ENCODE measurements at regions not wholly inside any gene's neighbourhood (a gene's known extent, or its start where the extent isn't known, plus 50 kb on each side); places are given as distances from the start of the nearest gene placed in this dataset.

DNA sequence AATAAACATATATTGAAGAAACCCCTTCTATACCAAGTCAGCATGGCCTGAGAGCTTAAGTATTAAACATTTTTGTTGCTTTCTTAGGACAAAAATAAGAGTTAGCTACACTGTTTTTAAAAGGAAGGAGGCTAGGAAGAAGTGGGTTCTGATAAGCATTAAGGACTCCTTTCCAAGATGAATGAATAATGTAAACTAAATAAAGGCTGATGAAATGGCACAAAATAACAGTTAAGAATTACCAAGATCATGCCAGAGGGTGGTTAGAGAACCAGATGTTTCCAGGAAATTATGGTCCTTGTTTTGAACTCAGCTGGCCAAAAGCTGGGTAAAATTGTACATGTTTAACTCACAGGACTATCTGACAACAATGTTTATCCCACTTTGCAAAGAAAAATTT is 114.1 kb upstream of the ETS2 start:
- DNase-seq (ENCODE audit: low read depth in 2 of 3, low spot score in 2 of 3) = no peak

DNA sequence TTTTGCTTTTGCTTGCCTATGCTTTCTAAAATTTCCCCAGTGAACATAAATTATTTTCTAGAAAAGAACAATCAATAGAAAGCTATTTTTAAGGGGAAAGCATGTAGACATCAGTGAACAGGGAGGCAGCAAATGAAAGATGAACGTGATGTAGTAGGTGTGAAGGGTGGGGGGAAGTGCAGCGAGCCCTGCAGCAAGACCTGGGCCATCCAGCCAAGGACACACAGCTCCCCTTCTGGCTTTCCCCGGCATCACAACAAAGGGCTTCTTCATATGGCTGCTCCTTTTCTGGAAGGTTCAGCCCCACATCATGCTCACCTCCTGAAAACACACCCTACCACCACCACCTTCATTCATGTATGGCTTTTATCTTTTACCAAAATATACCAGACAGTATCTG is 109.2 kb upstream of the ETS2 start:
- DNase-seq (ENCODE audit: low read depth in 2 of 3, low spot score in 2 of 3) = no peak

- DNase-seq (ENCODE audit: low read depth in 2 of 3, low spot score in 2 of 3) = no peak
Observed at GRCh38 chr21:38699048-38699447, 106.7 kb upstream of the ETS2 start.

DNA sequence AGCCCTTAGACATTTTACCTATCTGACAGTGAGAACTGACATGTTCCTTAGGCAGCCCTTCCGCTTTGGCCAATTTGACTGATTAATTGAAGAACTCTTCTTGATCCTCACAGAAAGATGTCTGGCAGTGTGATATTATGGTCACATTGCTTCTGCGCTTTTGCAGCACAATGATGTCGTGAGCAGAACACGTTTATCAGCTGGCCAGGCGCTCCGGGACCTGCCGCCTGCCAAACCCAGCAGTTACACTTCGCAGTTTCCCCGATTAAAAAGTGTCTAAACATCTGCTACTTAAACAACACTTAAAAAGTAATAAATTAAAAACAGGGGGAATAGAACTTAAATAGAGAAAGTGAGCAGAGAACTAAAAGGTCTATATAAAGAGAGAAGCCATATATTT is 103.5 kb upstream of the ETS2 start:
- no peak for DNase-seq (ENCODE audit: low read depth in 2 of 3, low spot score in 2 of 3)

GRCh38 chr21:38709876-38710275 is 95.9 kb upstream of the ETS2 start:
- no peak for DNase-seq (ENCODE audit: low read depth in 2 of 3, low spot score in 2 of 3)

GRCh38 chr21:38712071-38712470 is 93.7 kb upstream of the ETS2 start:
- DNase-seq (ENCODE audit: low read depth in 2 of 3, low spot score in 2 of 3) = no peak

DNA sequence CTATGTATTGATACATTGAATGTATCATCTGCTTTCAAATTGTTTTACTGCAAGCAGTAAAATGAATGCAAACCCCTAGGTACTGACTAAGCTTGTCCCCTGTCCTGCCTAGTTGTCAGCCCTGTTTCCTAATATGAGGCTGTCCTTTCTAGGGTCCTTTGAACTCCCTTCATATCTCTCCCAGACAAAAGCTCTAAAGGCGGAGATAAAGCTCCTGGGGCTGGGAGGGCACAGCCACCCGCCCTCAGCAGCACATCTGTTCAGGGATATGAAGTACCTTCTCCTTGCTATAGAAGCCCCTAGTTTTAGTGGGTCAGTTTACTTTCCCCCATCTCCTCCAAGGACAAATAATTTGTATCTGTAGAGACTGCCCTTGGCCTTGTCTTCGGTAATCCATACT is 93.1 kb upstream of the ETS2 start:
- DNase-seq (ENCODE audit: low read depth in 2 of 3, low spot score in 2 of 3) = no peak

GRCh38 chr21:38714039-38714817 is 91.5 kb upstream of the ETS2 start:
- DNase-seq (ENCODE audit: low read depth in 2 of 3, low spot score in 2 of 3) = no peak

DNA sequence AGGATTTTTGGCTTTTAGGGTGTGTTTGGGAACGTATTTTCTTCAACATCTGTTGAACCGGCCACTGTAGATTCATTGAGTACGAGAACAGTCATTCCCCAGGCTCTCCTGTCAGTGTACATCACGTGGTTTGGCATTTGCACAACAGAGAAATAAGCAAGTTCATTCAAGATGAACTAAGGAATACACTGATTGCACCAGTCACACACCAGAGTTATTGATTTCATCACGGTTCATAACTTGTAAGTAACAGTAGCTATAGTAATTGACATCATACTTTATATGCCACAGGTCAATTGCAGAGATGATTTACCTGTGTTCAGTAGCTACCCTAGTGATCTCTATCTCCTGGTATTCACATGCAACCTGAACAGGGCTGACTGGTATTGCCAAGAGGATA is 90.7 kb upstream of the ETS2 start:
- DNase-seq (ENCODE audit: low read depth in 2 of 3, low spot score in 2 of 3) = no peak

DNA sequence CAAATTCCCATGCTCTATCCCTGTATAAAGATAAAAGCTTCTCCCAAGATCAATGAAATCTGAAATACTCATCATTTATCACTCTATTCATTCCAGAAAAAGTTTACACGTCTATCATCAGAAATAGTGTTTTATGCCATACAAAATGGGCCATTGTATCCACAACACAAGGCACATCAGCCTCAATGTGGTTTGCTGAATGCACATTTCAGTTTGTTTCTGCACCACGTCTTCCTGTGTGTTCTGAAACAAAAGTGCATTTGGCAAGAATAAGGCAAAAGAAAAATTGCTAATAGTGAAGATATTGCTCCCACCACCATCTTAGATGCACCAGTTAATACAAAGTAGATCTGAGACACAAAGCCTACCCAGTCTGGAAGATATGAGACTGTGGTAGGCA is 89.6 kb upstream of the ETS2 start:
- no peak for DNase-seq (ENCODE audit: low read depth in 2 of 3, low spot score in 2 of 3)

DNA sequence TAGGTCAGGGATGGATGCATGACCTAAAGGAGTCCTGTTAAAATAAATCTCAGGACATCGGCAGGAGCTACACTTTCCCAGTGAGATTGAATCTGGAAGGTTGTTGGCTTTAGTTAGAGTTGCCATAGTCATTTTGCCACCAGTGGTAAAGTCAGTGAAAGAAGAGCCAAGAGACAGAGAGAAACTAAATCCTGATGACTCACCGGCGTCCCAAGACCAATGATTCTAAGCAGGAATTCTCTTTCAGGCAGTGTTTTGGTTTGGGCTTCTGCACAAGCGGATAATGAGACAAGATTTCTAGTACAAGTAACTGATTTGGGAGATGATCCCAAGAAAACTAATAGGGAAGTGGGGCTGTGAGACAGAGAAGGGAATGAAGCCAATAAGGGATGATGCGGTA is 88.8 kb upstream of the ETS2 start:
- no peak for DNase-seq (ENCODE audit: low read depth in 2 of 3, low spot score in 2 of 3)

DNA sequence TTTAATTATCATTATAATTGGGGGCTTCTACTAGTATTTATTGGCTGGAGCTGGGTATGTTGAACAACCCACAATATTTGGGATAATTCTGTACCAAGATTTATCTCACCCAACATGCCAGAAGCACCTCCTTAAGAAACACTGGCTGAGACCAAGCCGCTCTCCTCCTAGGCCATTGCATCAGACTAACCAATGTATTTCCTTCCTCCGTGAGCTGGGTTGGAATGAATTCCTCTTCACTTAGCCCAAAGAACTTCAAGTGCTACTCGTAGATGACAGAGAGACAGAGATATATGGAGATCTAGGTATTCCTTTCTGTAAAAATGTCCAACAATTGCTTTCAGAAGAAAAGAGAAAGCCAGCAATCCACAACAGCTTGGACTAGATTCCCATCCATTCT is 87.2 kb upstream of the ETS2 start:
- DNase-seq (ENCODE audit: low read depth in 2 of 3, low spot score in 2 of 3) = no peak

DNA sequence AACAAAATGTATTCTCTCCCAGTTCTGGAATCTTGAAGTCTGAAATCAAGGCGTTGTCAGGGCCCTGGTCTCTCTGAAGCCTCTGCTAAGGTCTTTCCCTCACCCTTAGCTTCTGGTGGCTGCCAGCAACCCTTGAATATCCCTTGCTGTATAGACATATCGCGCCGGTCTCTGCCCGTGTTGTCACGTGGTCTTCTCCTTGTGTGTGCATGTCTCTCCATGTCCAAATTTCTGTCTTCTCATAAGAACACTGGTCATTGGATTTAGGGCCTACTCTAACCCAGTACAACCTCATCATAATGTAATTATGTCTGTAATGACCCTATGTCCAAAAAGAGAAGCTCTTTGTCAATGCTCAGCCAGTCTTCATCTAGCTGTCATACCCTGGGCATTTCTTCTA is 85.7 kb upstream of the ETS2 start:
- no peak for DNase-seq (ENCODE audit: low read depth in 2 of 3, low spot score in 2 of 3)

- no peak for DNase-seq (ENCODE audit: low read depth in 2 of 3, low spot score in 2 of 3)
Observed at GRCh38 chr21:38721055-38721454, 84.7 kb upstream of the ETS2 start.

GRCh38 chr21:38721958-38722357 is 83.8 kb upstream of the ETS2 start:
- DNase-seq (ENCODE audit: low read depth in 2 of 3, low spot score in 2 of 3) = no peak

GRCh38 chr21:38725196-38726157 is 80.3 kb upstream of the ETS2 start:
- no peak for DNase-seq (ENCODE audit: low read depth in 2 of 3, low spot score in 2 of 3)

GRCh38 chr21:38726482-38726881 is 79.2 kb upstream of the ETS2 start:
- no peak for DNase-seq (ENCODE audit: low read depth in 2 of 3, low spot score in 2 of 3)

- no peak for DNase-seq (ENCODE audit: low read depth in 2 of 3, low spot score in 2 of 3)
Observed at GRCh38 chr21:38729291-38729690, 76.4 kb upstream of the ETS2 start.

DNA sequence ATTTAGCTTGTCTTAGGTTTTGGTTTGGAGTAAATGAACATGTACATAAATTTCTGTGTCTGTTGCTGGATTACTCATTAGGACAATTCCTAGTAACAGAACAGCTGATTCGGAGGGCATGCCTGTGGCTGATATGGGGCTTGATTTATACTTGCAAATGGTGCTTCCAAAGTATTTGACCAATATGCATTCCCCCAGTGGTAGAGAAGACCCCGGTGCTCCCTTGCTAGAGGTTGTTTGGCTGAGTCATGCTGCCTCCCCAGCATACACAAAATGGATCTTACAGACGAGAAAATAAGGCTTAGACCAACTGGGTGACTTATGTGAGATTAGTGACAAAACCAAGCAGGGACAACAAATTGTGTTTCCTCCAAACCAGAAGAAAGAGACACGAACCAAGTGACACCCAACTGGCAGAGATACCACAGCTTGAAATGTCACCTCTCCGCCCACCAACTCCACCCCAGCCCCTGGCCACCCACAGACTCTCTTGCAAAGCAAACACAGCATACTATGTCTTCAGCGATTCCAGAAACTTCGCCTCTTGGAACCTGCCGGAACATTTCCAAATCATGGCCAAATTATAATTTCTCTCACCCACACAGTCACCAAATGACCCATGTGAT is 75.9 kb upstream of the ETS2 start:
- no peak for DNase-seq (ENCODE audit: low read depth in 2 of 3, low spot score in 2 of 3)

- DNase-seq (ENCODE audit: low read depth in 2 of 3, low spot score in 2 of 3) = peak; percentile 12 to 78 (median 71)
Observed at GRCh38 chr21:38733972-38734546, 71.7 kb upstream of the ETS2 start.

DNA sequence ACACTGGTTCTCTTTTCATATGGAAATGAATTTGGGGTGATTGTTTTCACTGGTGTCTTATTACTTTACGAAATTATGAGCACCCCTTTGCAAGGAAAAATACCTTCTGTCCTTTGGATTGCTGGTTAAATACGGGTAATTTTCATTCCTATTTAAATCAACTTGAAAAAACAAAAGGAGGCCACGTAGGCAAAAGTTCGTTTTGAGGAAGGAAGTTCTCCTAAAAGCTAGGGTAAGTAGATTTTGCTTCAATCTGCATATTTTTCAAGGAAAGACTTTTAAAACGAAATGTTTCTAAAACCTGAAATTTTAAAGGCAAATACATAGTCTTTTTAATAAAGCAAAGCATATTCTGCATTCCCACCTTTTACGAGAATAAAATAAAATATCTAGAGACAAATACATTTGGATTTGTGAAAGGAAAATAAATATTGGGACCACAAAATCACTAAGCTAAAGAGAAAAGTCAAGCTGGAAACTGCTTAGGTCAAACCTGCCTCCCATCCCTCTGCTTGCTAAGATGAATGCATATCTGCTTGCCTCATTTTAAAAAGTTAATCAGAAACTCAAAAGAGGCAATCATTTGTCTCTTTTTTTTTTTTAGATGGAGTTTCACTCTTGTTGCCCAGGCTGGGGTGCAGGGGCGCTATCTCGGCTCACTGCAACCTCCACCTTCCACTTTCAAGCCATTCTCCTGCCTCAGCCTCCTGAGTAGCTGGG is 70.9 kb upstream of the ETS2 start:
- no peak for DNase-seq (ENCODE audit: low read depth in 2 of 3, low spot score in 2 of 3)
